ENCODE measurements at regions not wholly inside any gene's neighbourhood (a gene's known extent, or its start where the extent isn't known, plus 50 kb on each side); places are given as distances from the start of the nearest gene placed in this dataset.

DNA sequence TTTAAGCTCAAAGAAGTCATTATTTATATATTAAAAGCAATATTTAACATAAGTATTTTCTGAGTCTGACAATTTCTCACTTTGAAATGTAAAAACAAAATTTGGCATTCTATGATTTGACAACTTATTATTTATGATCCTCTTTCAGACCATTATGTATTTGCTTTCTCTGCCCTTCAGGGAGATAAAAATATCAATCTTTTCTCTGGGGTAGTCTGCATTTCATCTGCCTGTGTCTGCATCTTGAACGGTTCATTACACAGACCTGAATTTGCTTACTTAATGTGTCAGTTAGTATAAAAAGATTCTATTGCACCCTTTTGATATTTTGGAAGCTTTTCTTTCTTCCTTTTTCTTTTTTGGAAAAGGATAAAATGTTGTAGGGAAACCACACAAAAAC is 354.0 kb upstream of the RGS17 start:
- TF ChIP-seq, protein P1, sequence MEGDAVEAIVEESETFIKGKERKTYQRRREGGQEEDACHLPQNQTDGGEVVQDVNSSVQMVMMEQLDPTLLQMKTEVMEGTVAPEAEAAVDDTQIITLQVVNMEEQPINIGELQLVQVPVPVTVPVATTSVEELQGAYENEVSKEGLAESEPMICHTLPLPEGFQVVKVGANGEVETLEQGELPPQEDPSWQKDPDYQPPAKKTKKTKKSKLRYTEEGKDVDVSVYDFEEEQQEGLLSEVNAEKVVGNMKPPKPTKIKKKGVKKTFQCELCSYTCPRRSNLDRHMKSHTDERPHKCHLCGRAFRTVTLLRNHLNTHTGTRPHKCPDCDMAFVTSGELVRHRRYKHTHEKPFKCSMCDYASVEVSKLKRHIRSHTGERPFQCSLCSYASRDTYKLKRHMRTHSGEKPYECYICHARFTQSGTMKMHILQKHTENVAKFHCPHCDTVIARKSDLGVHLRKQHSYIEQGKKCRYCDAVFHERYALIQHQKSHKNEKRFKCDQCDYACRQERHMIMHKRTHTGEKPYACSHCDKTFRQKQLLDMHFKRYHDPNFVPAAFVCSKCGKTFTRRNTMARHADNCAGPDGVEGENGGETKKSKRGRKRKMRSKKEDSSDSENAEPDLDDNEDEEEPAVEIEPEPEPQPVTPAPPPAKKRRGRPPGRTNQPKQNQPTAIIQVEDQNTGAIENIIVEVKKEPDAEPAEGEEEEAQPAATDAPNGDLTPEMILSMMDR (IDR thresholded peaks at IDR 0.05), result no peak
- no peak for TF ChIP-seq EZH2 (IDR thresholded peaks at IDR 0.05; ENCODE audit: borderline replicate concordance, insufficient read depth, low read depth, low read length, poor library complexity, severe bottlenecking)
